IMR-90 (cell line): ENCODE measurements at regions not wholly inside any gene's neighbourhood (a gene's known extent, or its start where the extent isn't known, plus 50 kb on each side); places are given as distances from the start of the nearest gene placed in this dataset.
"Not testable (repeated sequence)": the region's sequence is repeated elsewhere in the genome, so short reads cannot be mapped to it uniquely, and the experiment has no call there.

Source experiments
- ATAC-seq: fragments of 200-7000 bp; cut with Tn5 transposase; 2 replicates; pipeline ENCODE4 v1.9.1; 2020; ENCODE audit warnings: low read depth, mild to moderate bottlenecking, moderate library complexity
- BruUV-seq: library from RNA; stranded (reverse); fragments of 400-500 nt; replicated peaks from 2 replicates; lab custom pipeline; 2021; lab: Mats Ljungman, UMichigan
- CTCF ChIA-PET: fragments of 300-600 bp; formaldehyde crosslinking; extraction: SDS; loops from one replicate; lab custom pipeline; 2021; ENCODE audit warnings: antibody characterized with exemption; lab: Yijun Ruan, JAX
- POLR2A ChIA-PET: fragments of 300-600 bp; sonication (Branson Sonifier 250); formaldehyde crosslinking; loops from one replicate; lab custom pipeline; 2022; ENCODE audit warnings: antibody characterized with exemption; ENCODE audit not compliant: unreplicated experiment; lab: Charles Lee
- DNase-seq: peaks from one replicate; pipeline ENCODE4 v3.0.0; 2013
- H2AFZ ChIP-seq: replicated peaks from 2 replicates; pipeline ENCODE3; 2013; ENCODE audit warnings: low read length, mild to moderate bottlenecking; ENCODE audit not compliant: poor library complexity
- H2AK5ac ChIP-seq: 2 replicates; pipeline ENCODE4 v1.6.1; 2013; ENCODE audit warnings: low read depth, low read length, inconsistent platforms
- H2AK9ac ChIP-seq: replicated peaks from 2 replicates; pipeline ENCODE3; 2013; ENCODE audit warnings: mild to moderate bottlenecking, low read depth, low read length, moderate library complexity; ENCODE audit not compliant: poor library complexity
- H2BK120ac ChIP-seq: 2 replicates; pipeline ENCODE4 v1.6.1; 2013; ENCODE audit warnings: low read depth, low read length, inconsistent platforms
- H2BK15ac ChIP-seq: 3 replicates; pipeline ENCODE4 v1.6.1; 2013; ENCODE audit warnings: low read depth, low read length, inconsistent platforms
- H2BK20ac ChIP-seq: 2 replicates; pipeline ENCODE4 v1.6.1; 2013; ENCODE audit warnings: low read depth, mild to moderate bottlenecking, inconsistent platforms, low read length, moderate library complexity
- H2BK5ac ChIP-seq: 2 replicates; pipeline ENCODE4 v1.6.1; 2013; ENCODE audit warnings: mild to moderate bottlenecking, low read depth, low read length, inconsistent platforms; ENCODE audit not compliant: poor library complexity, severe bottlenecking
- H3K14ac ChIP-seq: replicated peaks from 2 replicates; pipeline ENCODE4 v1.6.1; 2013; ENCODE audit warnings: low read depth, low read length, inconsistent platforms
- H3K18ac ChIP-seq: 2 replicates; pipeline ENCODE4 v1.6.1; 2013; ENCODE audit warnings: low read depth, low read length, control low read depth
- H3K23ac ChIP-seq: 2 replicates; pipeline ENCODE4 v1.6.1; 2013; ENCODE audit warnings: low read depth, low read length, inconsistent platforms
- H3K27ac ChIP-seq: 2 replicates; pipeline ENCODE4 v1.5.1; 2013; ENCODE audit warnings: mild to moderate bottlenecking, control low read depth, low read length; ENCODE audit not compliant: insufficient read depth
- H3K27me3 ChIP-seq: 2 replicates; pipeline ENCODE4 v1.6.1; 2013; ENCODE audit warnings: low read length; ENCODE audit not compliant: control insufficient read depth, insufficient read depth
- H3K36me3 ChIP-seq: 2 replicates; pipeline ENCODE4 v1.6.1; 2013; ENCODE audit warnings: low read length, mixed read lengths; ENCODE audit not compliant: control insufficient read depth, insufficient read depth
- H3K4ac ChIP-seq: 2 replicates; pipeline ENCODE4 v1.6.1; 2013; ENCODE audit warnings: low read depth, low read length, inconsistent platforms
- H3K4me1 ChIP-seq: 2 replicates; pipeline ENCODE4 v1.6.1; 2013; ENCODE audit warnings: low read length, mixed read lengths; ENCODE audit not compliant: control insufficient read depth, insufficient read depth
- H3K4me2 ChIP-seq: 2 replicates; pipeline ENCODE4 v1.6.1; 2013; ENCODE audit warnings: low read depth, mild to moderate bottlenecking, control low read depth, low read length, moderate library complexity
- H3K4me3 ChIP-seq: 2 replicates; pipeline ENCODE4 v1.5.1; 2013; ENCODE audit warnings: low read depth, mild to moderate bottlenecking, control low read depth, low read length, moderate library complexity; ENCODE audit not compliant: insufficient read depth
- H3K56ac ChIP-seq: 2 replicates; pipeline ENCODE4 v1.6.1; 2013; ENCODE audit warnings: low read length, inconsistent platforms; ENCODE audit not compliant: insufficient read depth; ENCODE audit errors: extremely low read depth
- H3K79me1 ChIP-seq, 2 experiments: 2 replicates each; pipeline ENCODE4 v1.6.1; 2013; ENCODE audit warnings: low read length in 2 of 2, inconsistent platforms in 1 of 2, low read depth in 1 of 2
- H3K9ac ChIP-seq: 2 replicates; pipeline ENCODE4 v1.6.1; 2013; ENCODE audit warnings: low read depth, low read length, control low read depth
- H3K9me1 ChIP-seq: 2 replicates; pipeline ENCODE4 v1.6.1; 2013; ENCODE audit warnings: low read length, inconsistent platforms; ENCODE audit not compliant: insufficient read depth
- H3K9me3 ChIP-seq: 2 replicates; pipeline ENCODE4 v1.6.1; 2013; ENCODE audit warnings: low read length; ENCODE audit not compliant: control insufficient read depth, insufficient read depth
- H4K20me1 ChIP-seq: 2 replicates; pipeline ENCODE4 v1.6.1; 2013; ENCODE audit warnings: low read length, inconsistent platforms; ENCODE audit not compliant: insufficient read depth
- H4K5ac ChIP-seq: 2 replicates; pipeline ENCODE4 v1.6.1; 2013; ENCODE audit warnings: mild to moderate bottlenecking, low read depth, low read length, control low read depth
- H4K8ac ChIP-seq, 2 experiments: 2 replicates each; pipeline ENCODE4 v1.6.1; 2013; ENCODE audit warnings: low read depth in 2 of 2, low read length in 2 of 2, control low read depth in 1 of 2, inconsistent platforms in 1 of 2
- H4K91ac ChIP-seq: 2 replicates; pipeline ENCODE4 v1.6.1; 2013; ENCODE audit warnings: low read depth, low read length, inconsistent platforms; ENCODE audit not compliant: insufficient read depth
- WGBS, 2 experiments: methylation state at CpG; one replicate each; pipeline versions ENCODE4 v1.1.5 to v1.1.7; 2013; ENCODE audit warnings: missing lambda C conversion rate in 2 of 2; ENCODE audit not compliant: insufficient read length in 1 of 2; ENCODE audit errors: extremely low coverage in 2 of 2; 5-methylcytosine and 5-hydroxymethylcytosine counted together
- dilution Hi-C: fragments of 300-500 bp; cut with HindIII; formaldehyde crosslinking; loops from one replicate; pipeline ENCODE4 v1.14.3; 2018; ENCODE audit warnings: low sequenced_read_pairs; ENCODE audit not compliant: unreplicated experiment
- in situ Hi-C: fragments of 300-500 bp; cut with MboI; formaldehyde crosslinking; loops from 3 replicates; pipeline ENCODE4 v1.14.3; 2019; ENCODE audit warnings: low sequenced_read_pairs, inconsistent platforms, mixed read lengths
- intact Hi-C: fragments of 100-400 bp; cut with micrococcal nuclease; formaldehyde crosslinking; loops from 2 replicates; pipeline ENCODE4 v1.10.0; 2022

GRCh38 chr14:19097306-19097705 lies 130.1 kb downstream of the POTEM start:
- dilution Hi-C loops, H2AFZ ChIP-seq, H3K9me1 ChIP-seq, H2BK15ac ChIP-seq, H2BK120ac ChIP-seq, DNase-seq, H3K9ac ChIP-seq, H4K91ac ChIP-seq, H3K4ac ChIP-seq, H3K4me1 ChIP-seq, POLR2A ChIA-PET, H3K27ac ChIP-seq, BruUV-seq, H2AK9ac ChIP-seq, H3K36me3 ChIP-seq, H3K4me3 ChIP-seq, H3K18ac ChIP-seq, H3K14ac ChIP-seq, H3K4me2 ChIP-seq, H2AK5ac ChIP-seq, H4K20me1 ChIP-seq, H4K8ac ChIP-seq, intact Hi-C loops, H3K79me1 ChIP-seq, in situ Hi-C loops, H3K23ac ChIP-seq, H3K27me3 ChIP-seq, H2BK20ac ChIP-seq, H3K56ac ChIP-seq, ATAC-seq, H2BK5ac ChIP-seq, H4K5ac ChIP-seq, CTCF ChIA-PET: not testable (repeated sequence)
- 76% methylated on average over 9 of the region's 28 CpGs; no CpG with 5 or more reads in 1 of the 2 experiments for WGBS, 2 experiments
- peaks cover 15% of the 10 kb centered on the region; the same call in 1 of the 2 replicates for H3K9me3 ChIP-seq

- H3K4ac ChIP-seq, H3K4me3 ChIP-seq, H3K23ac ChIP-seq, H2BK20ac ChIP-seq, H4K8ac ChIP-seq, H4K20me1 ChIP-seq, H2AK9ac ChIP-seq, H3K27ac ChIP-seq, CTCF ChIA-PET, H2AK5ac ChIP-seq, H2AFZ ChIP-seq, H3K9ac ChIP-seq, BruUV-seq, H3K56ac ChIP-seq, in situ Hi-C loops, H3K9me1 ChIP-seq, intact Hi-C loops, DNase-seq, H2BK15ac ChIP-seq, H3K4me1 ChIP-seq, H3K4me2 ChIP-seq, H3K36me3 ChIP-seq, ATAC-seq, POLR2A ChIA-PET, H2BK120ac ChIP-seq, H3K18ac ChIP-seq, H2BK5ac ChIP-seq, H4K91ac ChIP-seq, dilution Hi-C loops, H3K79me1 ChIP-seq, H4K5ac ChIP-seq, H3K14ac ChIP-seq, H3K27me3 ChIP-seq: not testable (repeated sequence)
- WGBS, 2 experiments: 100% methylated on average over 3 of the region's 49 CpGs; no CpG with 5 or more reads in 1 of the 2 experiments
- H3K9me3 ChIP-seq: peaks cover 15% of the 10 kb centered on the region; the same call in 1 of the 2 replicates
These were observed 130.5 kb downstream of the POTEM start for GRCh38 chr14:19097750-19098149.
